ENCODE measurements at regions not wholly inside any gene's neighbourhood (a gene's known extent, or its start where the extent isn't known, plus 50 kb on each side); places are given as distances from the start of the nearest gene placed in this dataset.

DNA sequence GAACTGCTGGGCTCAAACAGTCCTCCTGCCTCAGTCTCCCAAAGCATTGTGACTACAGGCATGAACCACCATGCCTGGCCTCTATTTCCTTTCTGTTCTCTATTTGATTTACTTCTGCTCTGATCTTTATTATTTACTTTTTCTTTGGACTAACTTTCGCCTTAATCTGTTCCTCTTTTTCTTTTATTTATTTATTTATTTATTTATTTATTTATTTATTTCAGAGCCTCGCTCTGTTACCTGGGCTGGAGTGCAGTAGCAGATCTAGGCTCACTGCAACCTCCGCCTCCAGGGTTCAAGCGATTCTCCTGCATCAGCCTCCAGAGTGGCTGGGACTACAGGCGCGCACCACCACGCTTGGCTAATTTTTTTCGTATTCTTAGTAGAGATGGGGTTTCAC lies 1158.3 kb upstream of the GOT2 start:
- 91 to 97% methylated on average over 8 of the region's 8 CpGs for WGBS, 2 donors
- intact Hi-C loops (cut with DNase I; ENCODE audit: low total_unique reads), result no loop called here
- no peak overlapping the region for H3K4me3 ChIP-seq

DNA sequence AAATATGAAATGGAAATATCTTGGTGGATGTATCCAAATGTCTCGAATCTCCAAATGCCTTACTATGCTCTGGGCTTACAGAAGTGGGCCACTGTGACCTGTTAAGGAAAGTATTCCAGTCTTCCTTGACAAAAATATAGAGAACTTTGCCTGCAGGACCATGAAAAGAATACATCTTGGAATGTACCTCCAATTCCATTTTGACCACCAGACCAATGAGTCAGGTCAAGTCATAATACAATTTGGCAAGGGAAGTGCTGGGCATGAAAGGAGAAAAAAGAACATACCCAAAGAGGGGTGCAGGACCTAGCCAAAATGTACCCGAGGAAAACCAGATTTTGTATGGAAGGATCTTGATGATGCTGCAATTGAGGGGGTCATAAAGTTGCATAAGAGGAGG lies 1153.7 kb upstream of the GOT2 start:
- H3K27ac ChIP-seq, result no peak overlapping the region
- H3K27me3 ChIP-seq, result no peaks in the 10 kb centered on the region
- H3K36me3 ChIP-seq (ENCODE audit: low read depth, missing control alignments), result no peaks in the 10 kb centered on the region
- intact Hi-C loops (cut with DNase I; ENCODE audit: low total_unique reads), result no loop called here
- DNase-seq, result no peak
- WGBS, 2 donors, result 83 to 85% methylated on average over 2 of the region's 2 CpGs
- no peaks in the 10 kb centered on the region for H3K9me3 ChIP-seq
- no peak overlapping the region for H3K4me3 ChIP-seq
- no peak for TF ChIP-seq POLR2A (IDR thresholded peaks at IDR 0.05)
- TF ChIP-seq, protein P1, sequence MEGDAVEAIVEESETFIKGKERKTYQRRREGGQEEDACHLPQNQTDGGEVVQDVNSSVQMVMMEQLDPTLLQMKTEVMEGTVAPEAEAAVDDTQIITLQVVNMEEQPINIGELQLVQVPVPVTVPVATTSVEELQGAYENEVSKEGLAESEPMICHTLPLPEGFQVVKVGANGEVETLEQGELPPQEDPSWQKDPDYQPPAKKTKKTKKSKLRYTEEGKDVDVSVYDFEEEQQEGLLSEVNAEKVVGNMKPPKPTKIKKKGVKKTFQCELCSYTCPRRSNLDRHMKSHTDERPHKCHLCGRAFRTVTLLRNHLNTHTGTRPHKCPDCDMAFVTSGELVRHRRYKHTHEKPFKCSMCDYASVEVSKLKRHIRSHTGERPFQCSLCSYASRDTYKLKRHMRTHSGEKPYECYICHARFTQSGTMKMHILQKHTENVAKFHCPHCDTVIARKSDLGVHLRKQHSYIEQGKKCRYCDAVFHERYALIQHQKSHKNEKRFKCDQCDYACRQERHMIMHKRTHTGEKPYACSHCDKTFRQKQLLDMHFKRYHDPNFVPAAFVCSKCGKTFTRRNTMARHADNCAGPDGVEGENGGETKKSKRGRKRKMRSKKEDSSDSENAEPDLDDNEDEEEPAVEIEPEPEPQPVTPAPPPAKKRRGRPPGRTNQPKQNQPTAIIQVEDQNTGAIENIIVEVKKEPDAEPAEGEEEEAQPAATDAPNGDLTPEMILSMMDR (IDR thresholded peaks at IDR 0.05), result no peak
- no peaks in the 10 kb centered on the region for H3K4me1 ChIP-seq

More for the DNA sequence above, 1158.3 kb upstream of the GOT2 start:
- Histone ChIP-seq H3K27ac (no peak overlapping the region), H3K9me3 (no peaks in the 10 kb centered on the region), H3K36me3 (ENCODE audit: low read depth, missing control alignments) (no peaks in the 10 kb centered on the region), H3K27me3 (no peaks in the 10 kb centered on the region), H3K4me1 (no peaks in the 10 kb centered on the region)
- DNase-seq, result no peak
- TF ChIP-seq, protein P1 (IDR thresholded peaks at IDR 0.05), result no peak
- TF ChIP-seq POLR2A (IDR thresholded peaks at IDR 0.05), result no peak

DNA sequence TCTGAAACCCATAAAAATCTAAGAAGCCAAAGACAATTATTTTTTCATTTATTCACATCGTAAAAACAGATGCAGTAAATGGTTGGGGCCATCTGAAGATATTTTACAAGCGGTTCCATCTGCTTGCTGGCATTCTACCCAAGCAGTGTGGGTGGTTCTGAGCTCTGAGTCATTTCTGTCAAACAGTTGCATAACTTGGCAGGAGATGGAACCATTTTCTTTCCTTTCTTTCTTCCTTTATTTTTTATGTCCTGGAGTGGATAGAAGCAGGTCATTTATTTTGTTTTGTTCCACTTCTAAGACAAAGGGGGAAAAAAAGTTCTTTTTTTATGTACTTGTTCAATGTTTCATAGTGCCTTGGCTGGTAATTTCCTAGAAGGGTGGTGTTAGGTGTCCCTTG lies 1151.9 kb upstream of the GOT2 start:
- intact Hi-C loops (cut with DNase I; ENCODE audit: low total_unique reads), result no loop called here
- no peaks in the 10 kb centered on the region for H3K4me1 ChIP-seq
- H3K36me3 ChIP-seq (ENCODE audit: low read depth, missing control alignments), result no peaks in the 10 kb centered on the region
- WGBS, 2 donors, result 51 to 62% methylated on average over 2 of the region's 2 CpGs
- no peak overlapping the region for H3K27ac ChIP-seq
- H3K4me3 ChIP-seq, result no peak overlapping the region
- no peaks in the 10 kb centered on the region for H3K9me3 ChIP-seq
- TF ChIP-seq POLR2A (IDR thresholded peaks at IDR 0.05), result no peak
- TF ChIP-seq, protein P1 (IDR thresholded peaks at IDR 0.05), result no peak
- H3K27me3 ChIP-seq, result no peaks in the 10 kb centered on the region
- DNase-seq, result peak; percentile 30

DNA sequence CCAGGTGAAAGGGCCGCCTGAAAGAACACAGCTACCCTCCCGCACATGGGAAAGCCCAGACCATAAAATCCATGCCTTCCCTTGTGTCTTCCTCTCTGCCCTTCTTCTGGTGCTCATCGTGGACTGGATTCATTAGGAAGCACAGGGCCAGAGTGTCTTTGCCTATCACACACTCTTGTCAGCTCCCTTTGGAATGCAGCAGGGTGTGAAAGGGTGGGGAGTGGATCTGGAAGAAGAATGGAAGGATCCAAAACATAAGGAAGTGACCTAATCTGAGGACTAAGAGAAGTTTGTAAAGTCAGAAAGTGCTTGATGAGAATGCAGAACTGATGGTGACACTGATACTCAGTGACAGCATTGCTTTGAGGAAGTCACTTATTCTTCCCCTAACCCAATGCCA lies 1147.3 kb upstream of the GOT2 start:
- intact Hi-C loops (cut with DNase I; ENCODE audit: low total_unique reads), result no loop called here
- 71 to 72% methylated on average over 3 of the region's 3 CpGs for WGBS, 2 donors

DNA sequence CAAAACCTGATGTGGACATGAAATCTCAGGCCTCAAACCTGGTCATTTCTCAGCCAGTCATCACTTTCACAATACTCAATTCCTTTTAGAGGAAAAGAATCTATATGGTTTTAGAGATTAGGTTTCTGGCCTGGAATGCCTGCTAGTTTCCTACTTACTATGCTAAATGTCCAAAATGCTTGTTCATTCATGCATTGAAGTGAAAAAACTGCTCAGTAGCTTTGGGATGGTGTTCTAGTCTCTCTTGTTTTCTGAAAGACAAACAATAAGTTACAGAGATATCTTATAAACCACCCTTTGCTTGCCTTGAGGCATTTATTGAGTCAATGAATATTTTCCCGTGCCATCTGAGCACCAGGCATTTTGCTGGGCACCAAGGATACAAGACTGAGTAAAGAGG lies 1146.5 kb upstream of the GOT2 start:
- 88 to 93% methylated on average over 1 of the region's 1 CpG for WGBS, 2 donors
- no peaks in the 10 kb centered on the region for H3K4me1 ChIP-seq
- no peaks in the 10 kb centered on the region for H3K36me3 ChIP-seq (ENCODE audit: low read depth, missing control alignments)
- H3K27me3 ChIP-seq, result no peaks in the 10 kb centered on the region
- no peak for DNase-seq
- H3K4me3 ChIP-seq, result no peak overlapping the region
- no peak for TF ChIP-seq POLR2A (IDR thresholded peaks at IDR 0.05)
- TF ChIP-seq, protein P1 (IDR thresholded peaks at IDR 0.05), result no peak
- no peaks in the 10 kb centered on the region for H3K9me3 ChIP-seq
- H3K27ac ChIP-seq, result no peak overlapping the region
- intact Hi-C loops (cut with DNase I; ENCODE audit: low total_unique reads), result no loop called here

More for the DNA sequence above, 1147.3 kb upstream of the GOT2 start:
- Histone ChIP-seq H3K36me3 (ENCODE audit: low read depth, missing control alignments) (no peaks in the 10 kb centered on the region), H3K4me1 (no peaks in the 10 kb centered on the region), H3K27me3 (no peaks in the 10 kb centered on the region), H3K27ac (no peak overlapping the region), H3K9me3 (no peaks in the 10 kb centered on the region), H3K4me3 (no peak overlapping the region)
- TF ChIP-seq POLR2A (IDR thresholded peaks at IDR 0.05), result no peak
- TF ChIP-seq, protein P1 (IDR thresholded peaks at IDR 0.05), result no peak
- no peak for DNase-seq

All from testis (tissue), 2 donors.